Right lobe of liver (tissue), 6 donors: ENCODE measurements at regions not wholly inside any gene's neighbourhood (a gene's known extent, or its start where the extent isn't known, plus 50 kb on each side); places are given as distances from the start of the nearest gene placed in this dataset.
A peak's percentile ranks its signal among the peaks of the same experiment; 100 is the strongest.

Source experiments
- ATAC-seq, 4 donors: fragments of 200-7000 bp; cut with Tn5 transposase; one replicate each; pipeline ENCODE4 v1.9.1; 2020; ENCODE audit warnings: mild to moderate bottlenecking in 4 of 4, moderate library complexity in 4 of 4
- DNase-seq, 3 donors: peaks; one replicate each; pipeline ENCODE4 v3.0.0-alpha.2; 2020
- H3K27ac ChIP-seq, 3 donors: fragments of 200-600 bp; one replicate each; pipeline ENCODE4 v1.8.0; 2022
- H3K27me3 ChIP-seq, 2 donors: fragments of 200-600 bp; one replicate each; pipeline ENCODE4 v1.8.0; 2022
- H3K36me3 ChIP-seq, 4 donors: fragments of 200-600 bp; sonication (generic) in 1 of 4; one replicate each; pipeline versions ENCODE4 v1.5.1 to v1.8.0; 2017 to 2022; ENCODE audit warnings: control low read depth in 1 of 4
- H3K4me1 ChIP-seq, 4 donors: fragments of 200-600 bp; sonication (generic) in 1 of 4; one replicate each; pipeline versions ENCODE4 v1.5.1 to v1.8.0; 2017 to 2022; ENCODE audit warnings: control low read depth in 1 of 4
- H3K4me3 ChIP-seq, 3 donors: fragments of 200-600 bp; one replicate each; pipeline ENCODE4 v1.8.0; 2022
- H3K9me3 ChIP-seq, 4 donors: fragments of 200-600 bp; sonication (generic) in 1 of 4; one replicate each; pipeline versions ENCODE4 v1.5.1 to v1.8.0; 2017 to 2022; ENCODE audit warnings: control low read depth in 1 of 4
- CTCF ChIP-seq, 4 donors: fragments of 200-600 bp in 3 of 4; fragments of 450-650 bp in 1 of 4; IDR thresholded peaks; one replicate each; pipeline versions ENCODE4 v1.5.1 to v1.8.0; 2016 to 2022; ENCODE audit warnings: antibody characterized with exemption in 4 of 4, mild to moderate bottlenecking in 2 of 4
- POLR2A ChIP-seq: fragments of 450-650 bp; IDR thresholded peaks from one replicate; pipeline ENCODE4 v1.6.1; 2017; ENCODE audit warnings: antibody characterized with exemption, mild to moderate bottlenecking
- whole genome bisulfite sequencing: methylation state at CpG from one replicate; pipeline ENCODE4 v1.1.6; 2018; ENCODE audit warnings: low coverage, low lambda C conversion rate; ENCODE audit not compliant: insufficient coverage; ENCODE audit errors: missing lambda C conversion rate; 5-methylcytosine and 5-hydroxymethylcytosine counted together
- intact Hi-C, 2 donors: fragments of 100-400 bp; cut with DNase I; formaldehyde crosslinking; loops; one replicate each; pipeline versions ENCODE4 v1.11.2 to v1.14.1; 2022
- donor health status: DM: no; HTN: yes; CAD: no.
- donor health status: DM: no; HTN: no; CAD: no.
- donor health status: DM: no; HTN: no; CAD: no.
- donor health status: DM: no; HTN: yes; CAD: no.
- donor health status: DM: no; HTN: yes; CAD: no.

- TF ChIP-seq CTCF (IDR thresholded peaks at IDR 0.05): no peak
- TF ChIP-seq POLR2A: no peak
- Histone ChIP-seq H3K27me3 (no peaks in the 10 kb centered on the region), H3K4me1 (no peaks in the 10 kb centered on the region), H3K4me3 (no peak overlapping the region), H3K27ac (no peak overlapping the region), H3K36me3 (no peaks in the 10 kb centered on the region), H3K9me3 (no peaks in the 10 kb centered on the region)
- ATAC-seq (peak in 1 of 4 donors; percentile 11), DNase-seq (no peak)
- intact Hi-C loops: no loop called here
- 49% methylated on average over 3 of the region's 5 CpGs for WGBS
Observed at GRCh38 chr10:109696981-109697775, 226.1 kb downstream of the XPNPEP1 start.

GRCh38 chr10:109696462-109696861, 226.8 kb downstream of the XPNPEP1 start:
- no peak overlapping the region for H3K4me3 ChIP-seq
- no peaks in the 10 kb centered on the region for H3K27me3 ChIP-seq
- no peaks in the 10 kb centered on the region for H3K9me3 ChIP-seq
- no peaks in the 10 kb centered on the region for H3K36me3 ChIP-seq
- H3K27ac ChIP-seq: no peak overlapping the region
- H3K4me1 ChIP-seq: no peaks in the 10 kb centered on the region
- intact Hi-C loops: no loop called here
- ATAC-seq: no peak
- no peak for TF ChIP-seq POLR2A
- TF ChIP-seq CTCF (IDR thresholded peaks at IDR 0.05): no peak
- no peak for DNase-seq
- WGBS: 64% methylated on average over 1 of the region's 2 CpGs

- DNase-seq (no peak), ATAC-seq (no peak)
- Histone ChIP-seq H3K36me3 (no peaks in the 10 kb centered on the region), H3K4me1 (no peaks in the 10 kb centered on the region), H3K27me3 (no peaks in the 10 kb centered on the region), H3K9me3 (no peaks in the 10 kb centered on the region), H3K27ac (no peak overlapping the region), H3K4me3 (no peak overlapping the region)
- intact Hi-C loops: no loop called here
- TF ChIP-seq CTCF (IDR thresholded peaks at IDR 0.05): no peak
- no peak for TF ChIP-seq POLR2A
Observed at GRCh38 chr10:109695988-109696387, 227.3 kb downstream of the XPNPEP1 start.

GRCh38 chr10:109689785-109690184, 233.5 kb downstream of the XPNPEP1 start:
- WGBS: 5% methylated on average over 1 of the region's 1 CpG
- Histone ChIP-seq H3K27ac (no peak overlapping the region), H3K9me3 (no peaks in the 10 kb centered on the region), H3K27me3 (no peaks in the 10 kb centered on the region), H3K4me1 (no peaks in the 10 kb centered on the region), H3K36me3 (no peaks in the 10 kb centered on the region), H3K4me3 (no peak overlapping the region)
- intact Hi-C loops: no loop called here
- no peak for ATAC-seq
- no peak for DNase-seq
- TF ChIP-seq POLR2A: no peak
- no peak for TF ChIP-seq CTCF (IDR thresholded peaks at IDR 0.05)

GRCh38 chr10:109679478-109679877, 243.8 kb downstream of the XPNPEP1 start:
- H3K27ac ChIP-seq: no peak overlapping the region
- no peak for ATAC-seq
- H3K4me3 ChIP-seq: no peak overlapping the region
- no peaks in the 10 kb centered on the region for H3K4me1 ChIP-seq
- DNase-seq: no peak
- intact Hi-C loops: no loop called here
- no peaks in the 10 kb centered on the region for H3K36me3 ChIP-seq
- H3K9me3 ChIP-seq: no peaks in the 10 kb centered on the region
- TF ChIP-seq CTCF (IDR thresholded peaks at IDR 0.05) (no peak), POLR2A (no peak)
- no peaks in the 10 kb centered on the region for H3K27me3 ChIP-seq
